GM18499 (cell line): ENCODE measurements at regions not wholly inside any gene's neighbourhood (a gene's known extent, or its start where the extent isn't known, plus 50 kb on each side); places are given as distances from the start of the nearest gene placed in this dataset.
A peak's percentile ranks its signal among the peaks of the same experiment; 100 is the strongest.

Source experiments
- ATAC-seq: cut with Tn5 transposase; IDR thresholded peaks from one replicate; pipeline ENCODE4 v1.9.1; 2021; ENCODE audit warnings: moderate number of reproducible peaks; ENCODE audit not compliant: insufficient read depth, unreplicated experiment

DNA sequence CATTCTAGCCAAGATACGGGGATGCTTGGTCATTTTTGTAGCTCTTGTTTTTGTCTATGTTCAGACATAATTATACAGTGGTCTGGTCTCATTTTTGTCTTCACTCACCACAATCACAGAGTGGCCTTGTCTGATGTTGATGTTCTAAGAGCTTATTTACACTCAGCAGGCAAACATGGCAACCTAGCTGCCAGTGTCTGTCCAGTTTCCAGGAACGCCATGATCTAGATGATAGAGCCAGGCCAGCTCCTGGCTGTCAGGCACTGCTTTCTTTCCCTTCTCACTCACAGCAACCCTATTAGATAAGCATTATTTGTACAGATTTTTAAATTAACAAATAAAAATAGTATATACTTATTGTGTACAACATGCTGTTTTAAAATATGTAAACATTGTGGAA, 98.6 kb upstream of the PHF14 start:
- no peak for ATAC-seq

GRCh38 chr7:10888861-10889260, 84.8 kb upstream of the PHF14 start:
- no peak for ATAC-seq

GRCh38 chr7:10889266-10889898, 84.3 kb upstream of the PHF14 start:
- ATAC-seq, result peak; percentile 94

GRCh38 chr7:10908600-10908999, 65.1 kb upstream of the PHF14 start:
- no peak for ATAC-seq

- no peak for ATAC-seq
Observed at GRCh38 chr7:10910447-10910846, 63.2 kb upstream of the PHF14 start.

- ATAC-seq, result no peak
Observed at GRCh38 chr7:10912077-10912476, 61.6 kb upstream of the PHF14 start.

DNA sequence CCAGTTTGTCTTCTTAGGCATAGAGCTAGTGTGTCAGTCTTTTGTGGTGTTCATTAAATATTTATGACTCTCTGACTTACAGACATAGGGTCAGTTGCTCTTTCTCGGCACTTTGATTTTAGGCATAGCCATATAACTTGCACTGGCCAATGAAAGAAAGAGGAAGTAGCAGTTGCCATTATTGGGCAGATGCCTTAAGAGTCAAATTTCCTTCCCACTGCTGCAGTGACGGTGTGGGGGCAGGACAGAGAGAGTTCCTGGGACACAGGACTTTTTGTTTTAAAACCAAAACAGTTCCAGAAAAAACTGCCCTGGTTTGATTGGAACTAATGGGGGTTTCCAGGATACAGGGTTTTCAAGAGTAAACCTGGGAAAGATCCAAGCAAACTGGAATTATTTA, 60.2 kb upstream of the PHF14 start:
- no peak for ATAC-seq

DNA sequence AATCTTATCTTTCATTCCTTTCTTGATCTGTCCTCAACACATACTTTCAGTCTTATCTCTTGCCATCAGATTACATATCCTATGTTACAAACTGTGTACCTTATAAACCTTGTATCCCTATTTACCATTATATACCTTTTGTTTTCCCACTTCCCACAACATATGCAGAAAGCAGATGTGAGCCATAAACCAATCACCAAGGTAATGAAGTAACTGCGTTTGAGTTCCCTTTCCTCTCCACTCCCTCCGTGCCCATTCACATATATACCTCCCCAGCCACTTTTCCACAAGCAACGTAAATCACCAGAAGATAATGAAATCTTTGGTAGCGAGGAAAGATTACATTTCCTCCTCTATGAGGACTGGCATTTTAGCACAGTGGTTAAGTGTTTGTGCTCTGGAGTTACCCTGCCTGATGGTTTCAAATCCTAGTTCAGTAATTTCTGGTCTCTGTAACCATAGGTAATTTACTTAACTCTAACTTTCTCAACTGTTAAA, 55.5 kb upstream of the PHF14 start:
- no peak for ATAC-seq

DNA sequence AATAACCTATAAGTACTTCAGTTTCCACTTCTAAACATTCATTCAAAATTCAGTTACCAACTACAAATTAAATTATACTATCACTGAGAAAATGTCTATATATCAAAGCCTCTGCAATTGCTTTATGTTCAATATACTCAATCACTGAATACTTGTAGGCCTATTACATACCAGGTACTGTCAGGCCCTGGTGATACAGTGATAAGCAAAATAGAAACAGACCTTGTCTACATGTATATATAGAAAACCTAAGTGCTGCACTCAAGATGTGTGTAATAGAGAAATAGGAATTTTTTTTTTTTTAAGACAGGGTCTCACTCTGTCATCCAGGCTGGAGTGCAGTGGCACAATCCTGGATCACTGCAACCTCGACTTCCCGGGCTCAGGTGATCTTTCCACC, 53.7 kb upstream of the PHF14 start:
- ATAC-seq, result no peak
